HG03457 (cell line): ENCODE measurements at regions not wholly inside any gene's neighbourhood (a gene's known extent, or its start where the extent isn't known, plus 50 kb on each side); places are given as distances from the start of the nearest gene placed in this dataset.
"Not testable (repeated sequence)": the region's sequence is repeated elsewhere in the genome, so short reads cannot be mapped to it uniquely, and the experiment has no call there.

Experiments
- ATAC-seq: cut with Tn5 transposase; IDR thresholded peaks from one replicate; pipeline ENCODE4 v1.9.1; 2021; ENCODE audit warnings: moderate number of reproducible peaks; ENCODE audit not compliant: unreplicated experiment

GRCh38 chr10:107542607-107543006 is 378.1 kb upstream of the SORCS1 start:
- no peak for ATAC-seq

- ATAC-seq = no peak
These were observed 377.5 kb upstream of the SORCS1 start for GRCh38 chr10:107542016-107542415.

GRCh38 chr10:107540981-107541380 is 376.5 kb upstream of the SORCS1 start:
- ATAC-seq = no peak

- ATAC-seq = no peak
These were observed 364.8 kb upstream of the SORCS1 start for GRCh38 chr10:107529350-107529749.

GRCh38 chr10:107520348-107520747 is 355.8 kb upstream of the SORCS1 start:
- no peak for ATAC-seq

GRCh38 chr10:107517811-107518210 is 353.3 kb upstream of the SORCS1 start:
- ATAC-seq = no peak

- ATAC-seq = no peak
These were observed 351.8 kb upstream of the SORCS1 start for GRCh38 chr10:107516349-107516748.

- ATAC-seq = not testable (repeated sequence)
These were observed 339.5 kb upstream of the SORCS1 start for GRCh38 chr10:107504011-107504410.

GRCh38 chr10:107502229-107502985 is 337.9 kb upstream of the SORCS1 start:
- ATAC-seq = no peak

- ATAC-seq = no peak
These were observed 334.5 kb upstream of the SORCS1 start for GRCh38 chr10:107498983-107499382.

GRCh38 chr10:107497024-107497423 is 332.5 kb upstream of the SORCS1 start:
- ATAC-seq = no peak

GRCh38 chr10:107496594-107496993 is 332.1 kb upstream of the SORCS1 start:
- no peak for ATAC-seq

GRCh38 chr10:107492389-107492788 is 327.9 kb upstream of the SORCS1 start:
- no peak for ATAC-seq

- no peak for ATAC-seq
These were observed 325.9 kb upstream of the SORCS1 start for GRCh38 chr10:107490389-107490788.

- ATAC-seq = no peak
These were observed 322.8 kb upstream of the SORCS1 start for GRCh38 chr10:107487284-107487683.

GRCh38 chr10:107485019-107485418 is 320.5 kb upstream of the SORCS1 start:
- ATAC-seq = no peak

GRCh38 chr10:107481881-107482280 is 317.4 kb upstream of the SORCS1 start:
- no peak for ATAC-seq

- ATAC-seq = no peak
These were observed 316.7 kb upstream of the SORCS1 start for GRCh38 chr10:107481224-107481623.

GRCh38 chr10:107480781-107481180 is 316.3 kb upstream of the SORCS1 start:
- ATAC-seq = no peak

GRCh38 chr10:107477266-107477665 is 312.8 kb upstream of the SORCS1 start:
- no peak for ATAC-seq

- no peak for ATAC-seq
These were observed 311.9 kb upstream of the SORCS1 start for GRCh38 chr10:107476408-107476807.

GRCh38 chr10:107474650-107475049 is 310.1 kb upstream of the SORCS1 start:
- no peak for ATAC-seq

GRCh38 chr10:107473225-107473624 is 308.7 kb upstream of the SORCS1 start:
- ATAC-seq = no peak
